Astrocyte of the cerebellum (primary cell): ENCODE measurements at regions not wholly inside any gene's neighbourhood (a gene's known extent, or its start where the extent isn't known, plus 50 kb on each side); places are given as distances from the start of the nearest gene placed in this dataset.
A peak's percentile ranks its signal among the peaks of the same experiment; 100 is the strongest.

Experiments used
- DNase-seq: peaks from one replicate; pipeline ENCODE4 v3.0.0-alpha.2; 2011; ENCODE audit warnings: low read depth
- H3K4me3 ChIP-seq: 2 replicates; pipeline ENCODE4 v1.5.1; 2011; ENCODE audit warnings: mild to moderate bottlenecking, low read depth, low read length, moderate library complexity
- in situ Hi-C: cut with HindIII; loops from 2 replicates; pipeline ENCODE4 v1.10.0; 2017; ENCODE audit warnings: low sequenced_read_pairs
- TF ChIP-seq, protein P1 (sequence below): IDR thresholded peaks from 2 replicates; pipeline ENCODE4 v1.5.1; 2012; ENCODE audit warnings: low read length, low read depth, moderate library complexity, mild to moderate bottlenecking; ENCODE audit errors: missing control alignments

GRCh38 chr2:62344472-62344871, 148.6 kb downstream of the B3GNT2 start:
- in situ Hi-C loops: no loop called here
- H3K4me3 ChIP-seq: no peak overlapping the region

DNA sequence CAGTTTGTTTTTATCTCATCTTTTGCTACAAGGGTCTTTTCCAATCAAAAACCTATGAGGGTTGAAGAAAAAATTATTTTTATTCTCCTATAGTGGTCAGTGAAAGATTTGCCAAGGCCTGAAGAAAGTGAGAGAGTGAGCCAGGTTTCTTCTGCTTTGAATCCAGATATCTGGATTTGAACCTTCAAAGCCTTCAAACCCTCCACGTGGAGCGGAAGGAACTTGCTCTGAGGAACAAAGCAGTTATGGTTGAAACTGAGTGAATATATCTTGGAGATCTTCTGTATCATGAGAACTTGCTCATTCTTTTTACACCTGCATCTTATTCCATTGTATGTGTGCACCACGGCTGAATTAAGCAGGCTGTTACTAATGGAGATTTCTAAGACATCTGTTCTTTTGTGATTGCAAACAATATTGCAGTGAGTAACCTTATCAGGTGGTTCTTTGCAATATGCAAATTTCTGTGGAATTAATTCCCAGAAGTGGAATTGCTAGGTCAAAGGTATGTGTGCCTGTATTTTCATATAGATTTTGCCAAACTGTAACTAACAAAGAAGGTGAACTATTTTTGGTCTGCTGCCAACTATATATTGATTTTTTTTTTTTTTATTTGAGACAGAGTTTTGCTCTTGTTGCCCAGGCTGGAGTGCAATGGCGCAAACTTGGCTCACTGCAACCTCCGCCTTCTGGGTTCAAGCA, 147.9 kb downstream of the B3GNT2 start:
- H3K4me3 ChIP-seq: no peak overlapping the region
- in situ Hi-C loops: no loop called here
- TF ChIP-seq, protein P1, sequence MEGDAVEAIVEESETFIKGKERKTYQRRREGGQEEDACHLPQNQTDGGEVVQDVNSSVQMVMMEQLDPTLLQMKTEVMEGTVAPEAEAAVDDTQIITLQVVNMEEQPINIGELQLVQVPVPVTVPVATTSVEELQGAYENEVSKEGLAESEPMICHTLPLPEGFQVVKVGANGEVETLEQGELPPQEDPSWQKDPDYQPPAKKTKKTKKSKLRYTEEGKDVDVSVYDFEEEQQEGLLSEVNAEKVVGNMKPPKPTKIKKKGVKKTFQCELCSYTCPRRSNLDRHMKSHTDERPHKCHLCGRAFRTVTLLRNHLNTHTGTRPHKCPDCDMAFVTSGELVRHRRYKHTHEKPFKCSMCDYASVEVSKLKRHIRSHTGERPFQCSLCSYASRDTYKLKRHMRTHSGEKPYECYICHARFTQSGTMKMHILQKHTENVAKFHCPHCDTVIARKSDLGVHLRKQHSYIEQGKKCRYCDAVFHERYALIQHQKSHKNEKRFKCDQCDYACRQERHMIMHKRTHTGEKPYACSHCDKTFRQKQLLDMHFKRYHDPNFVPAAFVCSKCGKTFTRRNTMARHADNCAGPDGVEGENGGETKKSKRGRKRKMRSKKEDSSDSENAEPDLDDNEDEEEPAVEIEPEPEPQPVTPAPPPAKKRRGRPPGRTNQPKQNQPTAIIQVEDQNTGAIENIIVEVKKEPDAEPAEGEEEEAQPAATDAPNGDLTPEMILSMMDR: no peak
- no peak for DNase-seq

More at GRCh38 chr2:62344472-62344871, 148.6 kb downstream of the B3GNT2 start:
- no peak for DNase-seq
- TF ChIP-seq, protein P1: no peak

- in situ Hi-C loops: no loop called here
- TF ChIP-seq, protein P1: no peak
Measured at GRCh38 chr2:62343206-62343605, 147.3 kb downstream of the B3GNT2 start.

DNA sequence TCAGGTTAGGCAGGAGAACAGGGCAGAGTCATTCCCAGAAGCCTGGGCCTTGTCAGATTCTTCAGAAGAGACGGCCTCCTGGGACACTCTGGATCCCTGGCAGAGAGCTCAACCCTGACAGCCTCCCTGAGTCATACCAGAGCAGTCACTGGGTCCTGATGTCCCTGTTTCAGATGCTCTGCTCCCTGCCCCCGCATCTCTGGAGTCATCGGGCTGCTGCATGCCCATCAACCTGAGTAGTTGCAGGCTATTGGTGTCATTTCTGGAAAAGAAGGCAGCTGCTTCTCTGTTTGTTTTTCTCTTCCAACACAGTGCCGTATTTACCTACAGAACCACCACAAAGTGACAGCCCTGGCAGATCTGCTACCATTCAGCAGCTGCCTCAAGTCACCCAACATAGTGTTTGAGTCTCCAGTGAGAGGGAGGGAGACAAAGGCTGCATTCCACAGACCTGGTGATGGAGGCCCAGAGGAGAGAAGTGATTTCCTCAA, 145.1 kb downstream of the B3GNT2 start:
- no peak for DNase-seq
- in situ Hi-C loops: no loop called here
- TF ChIP-seq, protein P1: no peak
- no peak overlapping the region for H3K4me3 ChIP-seq

More at GRCh38 chr2:62343206-62343605, 147.3 kb downstream of the B3GNT2 start:
- no peak overlapping the region for H3K4me3 ChIP-seq
- no peak for DNase-seq

GRCh38 chr2:62339837-62340236, 143.9 kb downstream of the B3GNT2 start:
- DNase-seq: no peak
- no peak overlapping the region for H3K4me3 ChIP-seq
- in situ Hi-C loops: no loop called here
- TF ChIP-seq, protein P1: no peak

DNA sequence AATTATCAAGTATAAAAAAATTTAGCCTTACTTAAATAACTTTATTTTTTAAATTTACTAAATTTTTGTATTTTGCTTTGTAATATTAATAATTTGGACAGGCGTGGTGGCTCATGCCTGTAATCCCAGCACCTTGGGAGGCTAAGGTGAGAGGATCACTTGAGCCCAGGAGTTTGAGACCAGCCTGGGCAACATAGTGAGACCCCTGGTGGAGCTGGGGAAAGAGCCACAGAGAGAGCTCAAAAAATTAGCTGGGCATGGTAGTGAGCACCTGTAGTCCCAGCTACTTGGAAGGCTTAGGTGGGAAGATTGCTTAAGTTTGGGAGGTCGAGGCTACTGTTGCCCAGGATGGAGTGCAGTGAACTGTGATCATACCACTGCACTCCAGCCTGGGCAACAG, 143.5 kb downstream of the B3GNT2 start:
- in situ Hi-C loops: no loop called here
- TF ChIP-seq, protein P1: peak; percentile 29
- no peak overlapping the region for H3K4me3 ChIP-seq
- DNase-seq: no peak
